Astrocyte of the cerebellum (primary cell): ENCODE measurements at regions not wholly inside any gene's neighbourhood (a gene's known extent, or its start where the extent isn't known, plus 50 kb on each side); places are given as distances from the start of the nearest gene placed in this dataset.

Source experiments
- DNase-seq: peaks from one replicate; pipeline ENCODE4 v3.0.0-alpha.2; 2011; ENCODE audit warnings: low read depth
- H3K4me3 ChIP-seq: 2 replicates; pipeline ENCODE4 v1.5.1; 2011; ENCODE audit warnings: mild to moderate bottlenecking, low read depth, low read length, moderate library complexity
- CTCF ChIP-seq: IDR thresholded peaks from 2 replicates; pipeline ENCODE4 v1.5.1; 2012; ENCODE audit warnings: low read length, low read depth, moderate library complexity, mild to moderate bottlenecking; ENCODE audit errors: missing control alignments
- in situ Hi-C: cut with HindIII; loops from 2 replicates; pipeline ENCODE4 v1.10.0; 2017; ENCODE audit warnings: low sequenced_read_pairs

GRCh38 chr20:37643400-37643799 is 50.4 kb upstream of the CTNNBL1 start:
- no peak overlapping the region for H3K4me3 ChIP-seq
- in situ Hi-C loops = no loop called here
- no peak for TF ChIP-seq CTCF
- no peak for DNase-seq

GRCh38 chr20:37642246-37642645 is 51.6 kb upstream of the CTNNBL1 start:
- TF ChIP-seq CTCF = no peak
- in situ Hi-C loops = no loop called here

GRCh38 chr20:37640600-37641561 is 52.9 kb upstream of the CTNNBL1 start:
- no peak for DNase-seq
- in situ Hi-C loops = no loop called here
- H3K4me3 ChIP-seq = no peak overlapping the region
- TF ChIP-seq CTCF = no peak

More at GRCh38 chr20:37642246-37642645, 51.6 kb upstream of the CTNNBL1 start:
- H3K4me3 ChIP-seq = no peak overlapping the region
- DNase-seq = no peak

GRCh38 chr20:37638527-37638926 is 55.3 kb upstream of the CTNNBL1 start:
- H3K4me3 ChIP-seq = no peak overlapping the region
- DNase-seq = no peak
- TF ChIP-seq CTCF = no peak
- in situ Hi-C loops = no loop called here

GRCh38 chr20:37636977-37637376 is 56.9 kb upstream of the CTNNBL1 start:
- in situ Hi-C loops = no loop called here
- no peak for DNase-seq
- H3K4me3 ChIP-seq = no peak overlapping the region

More at GRCh38 chr20:37636977-37637376, 56.9 kb upstream of the CTNNBL1 start:
- no peak for TF ChIP-seq CTCF
